ENCODE measurements at regions not wholly inside any gene's neighbourhood (a gene's known extent, or its start where the extent isn't known, plus 50 kb on each side); places are given as distances from the start of the nearest gene placed in this dataset.

GRCh38 chr6:164792666-164793065, 516.7 kb downstream of the C6orf118 start:
- TF ChIP-seq ZFP3 (CRISPR knock-in tag; IDR thresholded peaks at IDR 0.05): no peak
- TF ChIP-seq ZFP30 (CRISPR knock-in tag; IDR thresholded peaks at IDR 0.05): no peak
- TF ChIP-seq ESRRG (CRISPR knock-in tag; IDR thresholded peaks at IDR 0.05): no peak
- TF ChIP-seq PATZ1 (CRISPR knock-in tag; IDR thresholded peaks at IDR 0.05; ENCODE audit: borderline replicate concordance): no peak
- TF ChIP-seq CSRNP3 (CRISPR knock-in tag; IDR thresholded peaks at IDR 0.05): no peak
- TF ChIP-seq ARNTL (CRISPR knock-in tag; IDR thresholded peaks at IDR 0.05; ENCODE audit: borderline replicate concordance, low read depth): no peak
- no peak for TF ChIP-seq SNAI2 (CRISPR knock-in tag; IDR thresholded peaks at IDR 0.05)

Measured in SK-N-SH treated with all-trans-retinoic acid at 6 μM for 48 hours (cell line).